ENCODE measurements at regions not wholly inside any gene's neighbourhood (a gene's known extent, or its start where the extent isn't known, plus 50 kb on each side); places are given as distances from the start of the nearest gene placed in this dataset.

GRCh38 chr2:184119989-184120800 is 478.1 kb upstream of the ZNF804A start:
- H3K4me3 ChIP-seq (ENCODE audit: low read depth, low read length) = no peak overlapping the region
- no peak for DNase-seq (ENCODE audit: low read depth)
- no peak for TF ChIP-seq CTCF (IDR thresholded peaks at IDR 0.05; ENCODE audit: control insufficient read depth, extremely low read depth, insufficient read depth)

- TF ChIP-seq CTCF (IDR thresholded peaks at IDR 0.05; ENCODE audit: control insufficient read depth, extremely low read depth, insufficient read depth) = no peak
- DNase-seq (ENCODE audit: low read depth) = no peak
- H3K4me3 ChIP-seq (ENCODE audit: low read depth, low read length) = no peak overlapping the region
Measured at GRCh38 chr2:184125867-184126266, 472.5 kb upstream of the ZNF804A start.

- TF ChIP-seq CTCF (IDR thresholded peaks at IDR 0.05; ENCODE audit: control insufficient read depth, extremely low read depth, insufficient read depth) = no peak
- DNase-seq (ENCODE audit: low read depth) = no peak
- no peak overlapping the region for H3K4me3 ChIP-seq (ENCODE audit: low read depth, low read length)
Measured at GRCh38 chr2:184129073-184129472, 469.3 kb upstream of the ZNF804A start.

GRCh38 chr2:184137955-184138354 is 460.4 kb upstream of the ZNF804A start:
- DNase-seq (ENCODE audit: low read depth) = no peak
- TF ChIP-seq CTCF (IDR thresholded peaks at IDR 0.05; ENCODE audit: control insufficient read depth, extremely low read depth, insufficient read depth) = no peak
- H3K4me3 ChIP-seq (ENCODE audit: low read depth, low read length) = no peak overlapping the region

- no peak for TF ChIP-seq CTCF (IDR thresholded peaks at IDR 0.05; ENCODE audit: control insufficient read depth, extremely low read depth, insufficient read depth)
- no peak for DNase-seq (ENCODE audit: low read depth)
- no peak overlapping the region for H3K4me3 ChIP-seq (ENCODE audit: low read depth, low read length)
Measured at GRCh38 chr2:184141866-184142265, 456.5 kb upstream of the ZNF804A start.

GRCh38 chr2:184154438-184154837 is 443.9 kb upstream of the ZNF804A start:
- TF ChIP-seq CTCF (IDR thresholded peaks at IDR 0.05; ENCODE audit: control insufficient read depth, extremely low read depth, insufficient read depth) = no peak
- no peak for DNase-seq (ENCODE audit: low read depth)
- no peak overlapping the region for H3K4me3 ChIP-seq (ENCODE audit: low read depth, low read length)

- TF ChIP-seq CTCF (IDR thresholded peaks at IDR 0.05; ENCODE audit: control insufficient read depth, extremely low read depth, insufficient read depth) = no peak
- no peak for DNase-seq (ENCODE audit: low read depth)
- H3K4me3 ChIP-seq (ENCODE audit: low read depth, low read length) = no peak overlapping the region
Measured at GRCh38 chr2:184155791-184156190, 442.5 kb upstream of the ZNF804A start.

Data from LNCaP clone FGC (cell line).